HepG2 (cell line): ENCODE measurements at regions not wholly inside any gene's neighbourhood (a gene's known extent, or its start where the extent isn't known, plus 50 kb on each side); places are given as distances from the start of the nearest gene placed in this dataset.

Experiments used
- ATAC-seq: fragments of 200-7000 bp; cut with Tn5 transposase; 3 replicates; pipeline ENCODE4 v1.9.1; 2020; ENCODE audit warnings: mild to moderate bottlenecking, moderate library complexity
- BruUV-seq: library from RNA; stranded (reverse); fragments of 400-500 nt; replicated peaks from 2 replicates; lab custom pipeline; 2021; lab: Mats Ljungman, UMichigan
- CTCF ChIA-PET: fragments of 300-600 bp; formaldehyde crosslinking; extraction: SDS; loops from one replicate; lab custom pipeline; 2021; ENCODE audit warnings: low total read pairs, inconsistent platforms, low intra/inter-chr PET ratio; lab: Yijun Ruan, JAX
- POLR2A ChIA-PET: fragments of 350-600 bp; sonication (Branson Sonifier 250); formaldehyde crosslinking; loops from one replicate; lab custom pipeline; 2020; ENCODE audit warnings: antibody characterized with exemption, inconsistent platforms; lab: Yijun Ruan, JAX
- DNase-seq: peaks from one replicate; pipeline ENCODE4 v3.0.0-alpha.2; 2015; ENCODE audit warnings: low spot score
- FAIRE-seq: peaks from 3 replicates; lab custom pipeline; 2011; peaks lifted over from hg19 to GRCh38; lab: Jason Lieb, UNC
- H2AFZ ChIP-seq: one replicate; pipeline ENCODE4 v1.6.1; 2011; ENCODE audit warnings: low read length, inconsistent platforms
- H3K27ac ChIP-seq: fragments of 300-600 bp; 3 replicates; pipeline ENCODE4 v1.8.0; 2011; ENCODE audit warnings: mixed run types, mild to moderate bottlenecking, mixed read lengths, low read length, inconsistent platforms; ENCODE audit not compliant: insufficient read depth; ENCODE audit errors: extremely low read length
- H3K27me3 ChIP-seq, 2 experiments: fragments of 200-600 bp in 1 of 2; 2 replicates in 1 of 2; 3 replicates in 1 of 2; pipeline versions ENCODE4 v1.6.0 to v1.8.0; 2011; ENCODE audit warnings: low read length in 2 of 2, mild to moderate bottlenecking in 2 of 2, moderate library complexity in 2 of 2, inconsistent platforms in 1 of 2; ENCODE audit not compliant: insufficient read depth in 2 of 2, control insufficient read depth in 1 of 2
- H3K36me3 ChIP-seq, 2 experiments: fragments of 200-600 bp in 1 of 2; replicated peaks in 1 of 2; 2 replicates in 1 of 2; 3 replicates in 1 of 2; pipeline versions ENCODE4 v1.5.1 to v1.8.0; 2011; ENCODE audit warnings: low read length in 2 of 2, inconsistent platforms in 1 of 2; ENCODE audit not compliant: insufficient read depth in 2 of 2, control insufficient read depth in 1 of 2
- H3K4me1 ChIP-seq: 2 replicates; pipeline ENCODE4 v1.5.1; 2012; ENCODE audit warnings: low read length, inconsistent platforms; ENCODE audit not compliant: insufficient read depth
- H3K4me2 ChIP-seq: 2 replicates; pipeline ENCODE4 v1.6.0; 2011; ENCODE audit warnings: low read depth, low read length, inconsistent platforms
- H3K4me3 ChIP-seq, 3 experiments: fragments of 200-600 bp in 1 of 3; sonication (generic), shearing (Covaris generic) in 1 of 3; replicated peaks in 1 of 3; 2 replicates each; pipeline ENCODE4 v1.5.1; 2011 to 2016; ENCODE audit warnings: low read length in 3 of 3, inconsistent platforms in 2 of 3, low read depth in 2 of 3, mild to moderate bottlenecking in 2 of 3, control low read depth in 1 of 3, mixed read lengths in 1 of 3; ENCODE audit not compliant: insufficient read depth in 1 of 3
- H3K79me2 ChIP-seq: one replicate; pipeline ENCODE4 v1.6.1; 2011; ENCODE audit warnings: low read length, inconsistent platforms; ENCODE audit not compliant: insufficient read depth
- H3K9ac ChIP-seq: 2 replicates; pipeline ENCODE4 v1.6.0; 2011; ENCODE audit warnings: mild to moderate bottlenecking, low read depth, low read length, inconsistent platforms; ENCODE audit not compliant: insufficient read depth
- H3K9me3 ChIP-seq: 2 replicates; pipeline ENCODE4 v1.5.1; 2012; ENCODE audit warnings: mild to moderate bottlenecking, low read length
- H4K20me1 ChIP-seq: 2 replicates; pipeline ENCODE4 v1.6.0; 2011; ENCODE audit warnings: inconsistent platforms, mild to moderate bottlenecking, low read length, moderate library complexity; ENCODE audit not compliant: insufficient read depth
- ATF5 ChIP-seq: sonication (generic); formaldehyde crosslinking; IDR thresholded peaks from 2 replicates; pipeline ENCODE4 v1.4.0; 2020; ENCODE audit warnings: mild to moderate bottlenecking, low read depth, missing genetic modification reagents
- FIP1L1 ChIP-seq: fragments of 200-400 bp; formaldehyde crosslinking; IDR thresholded peaks from 2 replicates; pipeline ENCODE4 v1.6.1; 2018; ENCODE audit warnings: low read depth, mild to moderate bottlenecking, low read length, moderate library complexity, borderline replicate concordance; ENCODE audit not compliant: insufficient read depth
- FOXC1 ChIP-seq: sonication (generic); formaldehyde crosslinking; IDR thresholded peaks from 2 replicates; pipeline ENCODE4 v1.8.0; 2022; ENCODE audit warnings: mild to moderate bottlenecking, missing genetic modification reagents, borderline replicate concordance
- PHF5A ChIP-seq: IDR thresholded peaks from one replicate; pipeline ENCODE4 v1.6.1; 2018; ENCODE audit warnings: low read depth, missing genetic modification reagents; ENCODE audit not compliant: unreplicated experiment
- RXRA ChIP-seq: sonication (generic); formaldehyde crosslinking; IDR thresholded peaks from 2 replicates; pipeline ENCODE4 v1.5.1; 2020; ENCODE audit warnings: missing genetic modification reagents
- SIX1 ChIP-seq: sonication (generic); formaldehyde crosslinking; IDR thresholded peaks from 2 replicates; pipeline ENCODE4 v1.4.0; 2020; ENCODE audit warnings: missing genetic modification reagents, borderline replicate concordance
- TBX2 ChIP-seq: sonication (generic); formaldehyde crosslinking; IDR thresholded peaks from 2 replicates; pipeline ENCODE4 v1.5.0; 2020; ENCODE audit warnings: missing genetic modification reagents, mild to moderate bottlenecking, borderline replicate concordance
- TEAD3 ChIP-seq: optimal IDR thresholded peaks from 2 replicates; pipeline ENCODE3; 2016; ENCODE audit warnings: borderline replicate concordance
- ZNF451 ChIP-seq: sonication (generic); formaldehyde crosslinking; IDR thresholded peaks from 2 replicates; pipeline ENCODE4 v1.5.0; 2020; ENCODE audit warnings: mild to moderate bottlenecking, missing genetic modification reagents
- WGBS: methylation state at CpG from one replicate; pipeline ENCODE4 v1.1.6; 2017; ENCODE audit warnings: low lambda C conversion rate; 5-methylcytosine and 5-hydroxymethylcytosine counted together
- in situ Hi-C: cut with HindIII; loops from 2 replicates; pipeline ENCODE4 v1.10.0; 2017; ENCODE audit warnings: low pct_unique_long_range_greater_than_20kb; ENCODE audit not compliant: extremely low pct_ligation_motif_present
- intact Hi-C: fragments of 100-400 bp; cut with micrococcal nuclease; formaldehyde crosslinking; loops from one replicate; pipeline ENCODE4 v1.10.0; 2022; ENCODE audit not compliant: unreplicated experiment
- TF ChIP-seq, protein P1 (sequence below): sonication (generic); formaldehyde crosslinking; IDR thresholded peaks from 2 replicates; pipeline ENCODE4 v1.5.0; 2020; ENCODE audit warnings: mild to moderate bottlenecking, missing genetic modification reagents

DNA sequence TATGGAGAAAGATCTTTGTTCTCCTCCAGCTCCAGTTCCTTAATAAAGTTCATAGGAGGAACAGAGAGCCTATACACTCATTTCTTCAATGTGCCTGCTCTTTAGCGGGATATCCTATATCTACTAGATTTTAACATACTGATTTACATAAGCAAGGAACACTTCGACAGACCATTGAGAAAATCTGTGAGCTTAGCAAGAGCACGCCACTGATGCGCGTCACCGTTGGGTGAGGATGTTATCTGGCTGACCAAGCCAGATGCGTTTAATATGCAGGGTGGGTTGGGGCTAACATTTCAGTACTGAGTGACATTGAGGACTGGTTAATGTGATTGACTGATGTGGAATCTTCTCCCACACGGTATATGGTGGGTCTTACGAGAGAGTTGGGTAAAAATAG is 233.4 kb downstream of the SOX4 start:
- Histone ChIP-seq H3K36me3 (no peaks in the 10 kb centered on the region), H3K27ac (no peak overlapping the region), H2AFZ (no peak overlapping the region), H3K27me3 (no peaks in the 10 kb centered on the region), H3K9ac (no peak overlapping the region), H3K4me1 (peaks cover 4% of the 10 kb centered on the region), H3K4me3 (no peak overlapping the region), H3K79me2 (no peaks in the 10 kb centered on the region), H3K4me2 (no peak overlapping the region), H3K9me3 (no peaks in the 10 kb centered on the region), H4K20me1 (no peaks in the 10 kb centered on the region)
- intact Hi-C loops: no loop called here
- 64% methylated on average over 9 of the region's 9 CpGs for whole genome bisulfite sequencing
- CTCF ChIA-PET: no interaction called here
- TF ChIP-seq RXRA (CRISPR knock-in tag): no peak
- TF ChIP-seq PHF5A (CRISPR knock-in tag): no peak
- no peak for TF ChIP-seq TBX2
- no peak for TF ChIP-seq FOXC1 (CRISPR knock-in tag)
- TF ChIP-seq, protein P1, sequence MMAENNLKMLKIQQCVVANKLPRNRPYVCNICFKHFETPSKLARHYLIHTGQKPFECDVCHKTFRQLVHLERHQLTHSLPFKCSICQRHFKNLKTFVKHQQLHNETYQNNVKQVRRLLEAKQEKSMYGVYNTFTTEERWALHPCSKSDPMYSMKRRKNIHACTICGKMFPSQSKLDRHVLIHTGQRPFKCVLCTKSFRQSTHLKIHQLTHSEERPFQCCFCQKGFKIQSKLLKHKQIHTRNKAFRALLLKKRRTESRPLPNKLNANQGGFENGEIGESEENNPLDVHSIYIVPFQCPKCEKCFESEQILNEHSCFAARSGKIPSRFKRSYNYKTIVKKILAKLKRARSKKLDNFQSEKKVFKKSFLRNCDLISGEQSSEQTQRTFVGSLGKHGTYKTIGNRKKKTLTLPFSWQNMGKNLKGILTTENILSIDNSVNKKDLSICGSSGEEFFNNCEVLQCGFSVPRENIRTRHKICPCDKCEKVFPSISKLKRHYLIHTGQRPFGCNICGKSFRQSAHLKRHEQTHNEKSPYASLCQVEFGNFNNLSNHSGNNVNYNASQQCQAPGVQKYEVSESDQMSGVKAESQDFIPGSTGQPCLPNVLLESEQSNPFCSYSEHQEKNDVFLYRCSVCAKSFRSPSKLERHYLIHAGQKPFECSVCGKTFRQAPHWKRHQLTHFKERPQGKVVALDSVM (CRISPR knock-in tag): no peak
- no peak for TF ChIP-seq FIP1L1
- TF ChIP-seq ZNF451: no peak
- no peak for TF ChIP-seq SIX1 (CRISPR knock-in tag)
- TF ChIP-seq ATF5 (CRISPR knock-in tag): no peak
- no peak for TF ChIP-seq TEAD3 (CRISPR knock-in tag)
- ATAC-seq (no peak), DNase-seq (no peak), FAIRE-seq (no peak)
- POLR2A ChIA-PET: no interaction called here
- in situ Hi-C loops: no loop called here
- no TSS peak for BruUV-seq
